GM21825 (cell line): ENCODE measurements at regions not wholly inside any gene's neighbourhood (a gene's known extent, or its start where the extent isn't known, plus 50 kb on each side); places are given as distances from the start of the nearest gene placed in this dataset.
"Not testable (repeated sequence)": the region's sequence is repeated elsewhere in the genome, so short reads cannot be mapped to it uniquely, and the experiment has no call there.

ENCODE experiments used
- ATAC-seq: cut with Tn5 transposase; IDR thresholded peaks from one replicate; pipeline ENCODE4 v1.9.1; 2021; ENCODE audit warnings: mild to moderate bottlenecking, moderate library complexity; ENCODE audit not compliant: unreplicated experiment

GRCh38 chr9:78172610-78173009 is 63.3 kb upstream of the CEP78 start:
- not testable (repeated sequence) for ATAC-seq

- ATAC-seq, result no peak
These were observed 64.2 kb upstream of the CEP78 start for GRCh38 chr9:78171651-78172050.

- ATAC-seq, result no peak
These were observed 66.8 kb upstream of the CEP78 start for GRCh38 chr9:78169125-78169524.

- no peak for ATAC-seq
These were observed 68.5 kb upstream of the CEP78 start for GRCh38 chr9:78167356-78167755.

- no peak for ATAC-seq
These were observed 72.0 kb upstream of the CEP78 start for GRCh38 chr9:78163834-78164233.

GRCh38 chr9:78158286-78158685 is 77.6 kb upstream of the CEP78 start:
- no peak for ATAC-seq

GRCh38 chr9:78150983-78151356 is 84.9 kb upstream of the CEP78 start:
- ATAC-seq, result no peak

- ATAC-seq, result no peak
These were observed 85.4 kb upstream of the CEP78 start for GRCh38 chr9:78150312-78150982.

- ATAC-seq, result no peak
These were observed 86.1 kb upstream of the CEP78 start for GRCh38 chr9:78149702-78150291.

- ATAC-seq, result no peak
These were observed 89.6 kb upstream of the CEP78 start for GRCh38 chr9:78146241-78146640.

GRCh38 chr9:78144663-78145377 is 91.1 kb upstream of the CEP78 start:
- no peak for ATAC-seq

GRCh38 chr9:78144008-78144381 is 91.9 kb upstream of the CEP78 start:
- no peak for ATAC-seq

GRCh38 chr9:78143281-78144007 is 92.4 kb upstream of the CEP78 start:
- ATAC-seq, result no peak

GRCh38 chr9:78142264-78142663 is 93.6 kb upstream of the CEP78 start:
- not testable (repeated sequence) for ATAC-seq

- ATAC-seq, result no peak
These were observed 102.1 kb upstream of the CEP78 start for GRCh38 chr9:78133751-78134150.

- ATAC-seq, result peak; percentile 58
These were observed 101.1 kb upstream of the GNAQ start for GRCh38 chr9:78132701-78133058.

GRCh38 chr9:78131969-78132700 is 100.5 kb upstream of the GNAQ start:
- no peak for ATAC-seq

- no peak for ATAC-seq
These were observed 99.2 kb upstream of the GNAQ start for GRCh38 chr9:78130853-78131252.

GRCh38 chr9:78130004-78130403 is 98.4 kb upstream of the GNAQ start:
- ATAC-seq, result no peak

GRCh38 chr9:78127279-78128225 is 95.9 kb upstream of the GNAQ start:
- no peak for ATAC-seq
